Psoas muscle (tissue), 7 donors: ENCODE measurements at regions not wholly inside any gene's neighbourhood (a gene's known extent, or its start where the extent isn't known, plus 50 kb on each side); places are given as distances from the start of the nearest gene placed in this dataset.
A peak's percentile ranks its signal among the peaks of the same experiment; 100 is the strongest.

Experiments
- ATAC-seq, 4 donors: fragments of 200-7000 bp; cut with Tn5 transposase; one replicate each; pipeline ENCODE4 v1.9.1; 2020; ENCODE audit warnings: moderate library complexity in 3 of 4, mild to moderate bottlenecking in 2 of 4
- DNase-seq, 2 donors: peaks; one replicate each; pipeline ENCODE4 v3.0.0-alpha.2; 2020
- H3K27ac ChIP-seq: fragments of 200-600 bp; one replicate; pipeline ENCODE4 v1.8.0; 2022
- H3K27me3 ChIP-seq, 3 donors: fragments of 200-600 bp in 1 of 3; one replicate each; pipeline versions ENCODE4 v1.6.1 to v1.8.0; 2013 to 2022; ENCODE audit warnings: low read length in 2 of 3, mild to moderate bottlenecking in 2 of 3, moderate library complexity in 1 of 3; ENCODE audit not compliant: insufficient read depth in 3 of 3
- H3K36me3 ChIP-seq, 2 donors: fragments of 200-600 bp in 1 of 2; one replicate each; pipeline versions ENCODE4 v1.6.1 to v1.8.0; 2013 to 2022; ENCODE audit warnings: low read depth in 1 of 2, mild to moderate bottlenecking in 1 of 2, moderate library complexity in 1 of 2; ENCODE audit not compliant: insufficient read depth in 1 of 2
- H3K4me1 ChIP-seq: fragments of 200-600 bp; one replicate; pipeline ENCODE4 v1.8.0; 2022
- H3K4me3 ChIP-seq: fragments of 200-600 bp; one replicate; pipeline ENCODE4 v1.8.0; 2022; ENCODE audit warnings: mild to moderate bottlenecking
- H3K9me3 ChIP-seq: fragments of 200-600 bp; one replicate; pipeline ENCODE4 v1.8.0; 2022
- WGBS, 3 donors: extraction: QIAGEN DNeasy Blood & Tissue Kit; methylation state at CpG; one replicate each; pipeline versions ENCODE4 v1.1.6 to v1.1.7; 2013; 5-methylcytosine and 5-hydroxymethylcytosine counted together
- intact Hi-C, 2 donors: fragments of 100-400 bp; cut with DNase I; formaldehyde crosslinking; loops; one replicate each; pipeline versions ENCODE4 v1.11.0 to v1.14.2; 2022
- TF ChIP-seq, protein P1 (sequence below): fragments of 200-600 bp; IDR thresholded peaks from one replicate; pipeline ENCODE4 v1.8.0; 2022; ENCODE audit warnings: antibody characterized with exemption
- donor health status: healthy with polysubstance abuse.
- donor health status: DM: no; HTN: no; CAD: no; lungs with moderate emphysema.
- donor health status: Bipolar disorder and iron deficiency.
- donor health status: healthy.
- donor health status: DM: yes; HTN: yes; CAD: no.
- donor health status: DM: no; HTN: no; CAD: no.
- donor health status: DM: yes; HTN: yes; CAD: no.

DNA sequence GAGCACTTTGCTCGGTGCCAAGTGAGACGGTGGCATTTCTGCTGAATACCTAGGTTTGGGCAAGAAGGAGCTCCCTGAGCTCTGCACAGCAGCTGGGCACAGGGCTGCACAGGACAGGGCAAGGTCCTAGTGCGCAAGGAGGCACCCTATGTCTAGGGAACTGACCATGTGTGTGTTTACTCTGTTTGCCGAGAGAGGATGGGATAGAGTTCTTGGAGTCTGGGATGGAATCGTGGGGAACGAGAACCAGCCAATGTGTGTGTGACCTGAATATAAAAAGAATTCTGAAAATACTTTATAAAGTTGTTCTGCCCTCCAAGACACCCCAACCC is 179.5 kb upstream of the NECTIN1 start:
- Histone ChIP-seq H3K4me3 (no peak overlapping the region), H3K4me1 (no peaks in the 10 kb centered on the region), H3K36me3 (no peaks in the 10 kb centered on the region), H3K9me3 (no peaks in the 10 kb centered on the region), H3K27ac (no peak overlapping the region), H3K27me3 (peaks cover 0 to 47% (median 4%) of the 10 kb centered on the region in 3 donors)
- intact Hi-C loops, result no loop called here
- TF ChIP-seq, protein P1, sequence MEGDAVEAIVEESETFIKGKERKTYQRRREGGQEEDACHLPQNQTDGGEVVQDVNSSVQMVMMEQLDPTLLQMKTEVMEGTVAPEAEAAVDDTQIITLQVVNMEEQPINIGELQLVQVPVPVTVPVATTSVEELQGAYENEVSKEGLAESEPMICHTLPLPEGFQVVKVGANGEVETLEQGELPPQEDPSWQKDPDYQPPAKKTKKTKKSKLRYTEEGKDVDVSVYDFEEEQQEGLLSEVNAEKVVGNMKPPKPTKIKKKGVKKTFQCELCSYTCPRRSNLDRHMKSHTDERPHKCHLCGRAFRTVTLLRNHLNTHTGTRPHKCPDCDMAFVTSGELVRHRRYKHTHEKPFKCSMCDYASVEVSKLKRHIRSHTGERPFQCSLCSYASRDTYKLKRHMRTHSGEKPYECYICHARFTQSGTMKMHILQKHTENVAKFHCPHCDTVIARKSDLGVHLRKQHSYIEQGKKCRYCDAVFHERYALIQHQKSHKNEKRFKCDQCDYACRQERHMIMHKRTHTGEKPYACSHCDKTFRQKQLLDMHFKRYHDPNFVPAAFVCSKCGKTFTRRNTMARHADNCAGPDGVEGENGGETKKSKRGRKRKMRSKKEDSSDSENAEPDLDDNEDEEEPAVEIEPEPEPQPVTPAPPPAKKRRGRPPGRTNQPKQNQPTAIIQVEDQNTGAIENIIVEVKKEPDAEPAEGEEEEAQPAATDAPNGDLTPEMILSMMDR, result no peak
- DNase-seq (no peak), ATAC-seq (no peak)
- WGBS, 3 donors, result 43 to 64% (median 48%) methylated on average over 6 of the region's 6 CpGs

DNA sequence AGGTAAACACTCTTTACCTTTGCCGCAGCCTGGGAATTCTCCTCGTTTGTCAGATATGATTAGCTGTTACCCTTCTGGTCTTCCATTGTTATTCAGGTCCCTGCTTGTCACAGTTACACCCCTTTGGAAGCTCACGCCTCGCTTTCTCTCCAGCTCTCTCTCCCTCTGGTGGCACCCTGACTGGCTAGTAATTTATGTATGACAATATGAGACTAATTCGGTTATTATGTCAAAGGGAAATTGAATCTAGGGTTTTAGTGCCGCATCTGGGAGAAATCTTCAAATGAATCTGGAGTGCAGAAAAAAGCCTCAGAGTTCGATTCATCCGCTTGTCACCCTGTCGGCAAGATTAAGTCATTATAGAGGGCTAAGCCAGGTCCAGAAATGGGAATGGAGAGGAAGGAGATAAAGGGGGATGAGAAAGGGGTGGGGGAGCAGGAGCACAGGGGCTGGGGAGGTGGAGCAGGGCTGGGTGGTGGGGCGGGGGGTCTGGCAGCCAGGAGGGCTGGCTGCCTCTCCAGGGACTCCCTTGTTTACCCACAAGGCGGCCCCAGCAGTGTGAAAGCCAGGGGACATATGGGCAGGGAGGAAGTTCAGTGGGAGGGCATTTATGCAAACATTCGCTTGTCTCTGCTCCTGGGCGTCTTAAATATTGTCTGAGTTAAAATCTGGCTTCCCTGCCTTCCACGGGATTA is 179.0 kb upstream of the NECTIN1 start:
- intact Hi-C loops, result no loop called here
- ATAC-seq, result no peak
- Histone ChIP-seq H3K27ac (no peak overlapping the region), H3K36me3 (no peaks in the 10 kb centered on the region), H3K4me3 (no peak overlapping the region), H3K4me1 (no peaks in the 10 kb centered on the region), H3K9me3 (no peaks in the 10 kb centered on the region), H3K27me3 (peaks cover 0 to 47% (median 4%) of the 10 kb centered on the region in 3 donors)
- TF ChIP-seq, protein P1, result no peak
- 32 to 43% (median 33%) methylated on average over 14 of the region's 14 CpGs for WGBS, 3 donors
- DNase-seq, result no peak

DNA sequence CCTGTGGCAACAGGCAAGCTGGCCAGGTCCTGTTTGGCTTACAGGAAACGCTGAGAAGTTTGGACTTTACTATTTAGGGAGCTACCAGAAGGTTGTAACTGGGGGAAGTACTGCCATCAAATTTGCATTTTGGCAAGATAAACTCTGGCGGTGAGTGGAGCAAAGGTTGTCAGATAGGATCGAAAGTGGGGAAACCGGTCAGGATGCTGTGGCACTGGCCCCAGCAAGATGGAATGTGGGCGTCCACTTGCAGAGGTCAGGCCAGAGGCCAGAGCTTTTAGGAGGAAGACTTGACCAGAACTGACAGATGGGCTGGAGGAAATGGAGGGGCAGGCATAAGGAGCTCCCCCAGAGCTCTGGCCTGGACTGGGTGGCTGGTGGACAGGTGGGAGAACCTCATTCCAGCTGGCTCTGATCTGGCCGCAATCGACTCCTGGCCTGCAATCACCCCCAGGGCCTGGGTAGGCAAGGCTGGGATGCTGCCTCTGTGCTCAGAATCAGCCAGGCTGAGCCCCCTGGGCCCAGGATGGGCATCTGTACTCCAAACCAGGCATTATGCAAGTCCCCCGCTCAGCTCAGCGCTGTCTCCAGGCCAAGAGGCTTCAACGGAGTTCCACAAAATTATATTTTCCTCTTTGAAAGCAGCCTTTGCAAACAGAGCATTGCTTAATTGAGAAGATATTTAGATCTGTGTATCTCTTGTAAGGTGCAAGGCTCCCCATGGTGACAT is 178.3 kb upstream of the NECTIN1 start:
- DNase-seq (peak in 1 of 2 donors; percentile 57), ATAC-seq (peak in 1 of 4 donors; percentile 17)
- no peak overlapping the region for H3K27ac ChIP-seq
- no peaks in the 10 kb centered on the region for H3K36me3 ChIP-seq
- no peaks in the 10 kb centered on the region for H3K9me3 ChIP-seq
- peaks cover 0 to 47% (median 4%) of the 10 kb centered on the region in 3 donors for H3K27me3 ChIP-seq
- intact Hi-C loops, result no loop called here
- no peak overlapping the region for H3K4me3 ChIP-seq
- TF ChIP-seq, protein P1, result no peak
- H3K4me1 ChIP-seq, result no peaks in the 10 kb centered on the region
- WGBS, 3 donors, result 35 to 56% (median 44%) methylated on average over 10 of the region's 10 CpGs

DNA sequence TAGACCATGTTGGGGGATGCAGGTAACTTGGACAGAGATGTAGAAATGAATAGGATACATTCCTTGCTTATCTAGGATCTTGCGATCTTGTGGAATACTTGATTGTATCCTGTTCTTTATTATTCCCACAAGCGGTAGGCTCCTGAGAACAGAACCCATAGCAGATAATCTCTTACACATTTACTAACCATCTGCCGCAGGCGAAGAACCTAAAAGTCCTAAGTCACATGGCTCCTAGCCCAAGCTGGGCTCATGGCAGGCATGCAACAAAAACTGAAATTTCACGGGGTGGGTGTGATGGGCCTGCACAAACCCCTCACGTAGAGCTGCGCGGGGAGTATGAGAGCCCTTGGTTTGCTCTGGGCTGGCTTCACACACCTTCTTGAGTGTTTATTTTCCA is 177.4 kb upstream of the NECTIN1 start:
- Histone ChIP-seq H3K9me3 (no peaks in the 10 kb centered on the region), H3K27ac (no peak overlapping the region), H3K36me3 (no peaks in the 10 kb centered on the region), H3K4me1 (no peaks in the 10 kb centered on the region), H3K4me3 (no peak overlapping the region), H3K27me3 (peaks cover 0 to 47% (median 4%) of the 10 kb centered on the region in 3 donors)
- intact Hi-C loops, result no loop called here
- WGBS, 3 donors, result 60 to 62% (median 60%) methylated on average over 8 of the region's 8 CpGs
- DNase-seq (no peak), ATAC-seq (no peak)
- TF ChIP-seq, protein P1, result no peak
